Activated naive CD8-positive, alpha-beta T cell treated with anti-CD3 and anti-CD28 coated beads for 36 hours (primary cell): ENCODE measurements at regions not wholly inside any gene's neighbourhood (a gene's known extent, or its start where the extent isn't known, plus 50 kb on each side); places are given as distances from the start of the nearest gene placed in this dataset.

Experiments
- DNase-seq: peaks from one replicate; pipeline ENCODE4 v3.0.0; 2021
- H3K27ac Mint-ChIP-seq: one replicate; pipeline ENCODE4 v1.8.0; 2022; ENCODE audit warnings: mild to moderate bottlenecking, moderate library complexity, mixed read lengths
- H3K27me3 Mint-ChIP-seq: one replicate; pipeline ENCODE4 v1.8.0; 2022; ENCODE audit warnings: mild to moderate bottlenecking, mixed read lengths
- H3K36me3 Mint-ChIP-seq: one replicate; pipeline ENCODE4 v1.8.0; 2021; ENCODE audit warnings: mild to moderate bottlenecking, mixed read lengths
- H3K4me1 Mint-ChIP-seq: one replicate; pipeline ENCODE4 v1.8.0; 2021; ENCODE audit warnings: mixed read lengths
- H3K4me3 Mint-ChIP-seq: one replicate; pipeline ENCODE4 v1.8.0; 2022; ENCODE audit warnings: mild to moderate bottlenecking, moderate library complexity, mixed read lengths
- H3K9me3 Mint-ChIP-seq: one replicate; pipeline ENCODE4 v1.8.0; 2022; ENCODE audit warnings: mixed read lengths

- H3K4me3 Mint-ChIP-seq, result no peak overlapping the region
- H3K4me1 Mint-ChIP-seq, result no peaks in the 10 kb centered on the region
Measured at GRCh38 chr1:230543085-230543484, 99.2 kb upstream of the COG2 start.

GRCh38 chr1:230542681-230543080 is 99.6 kb upstream of the COG2 start:
- no peaks in the 10 kb centered on the region for H3K9me3 Mint-ChIP-seq
- no peak for DNase-seq
- H3K4me1 Mint-ChIP-seq, result no peaks in the 10 kb centered on the region
- peaks cover under 1% of the 10 kb centered on the region for H3K27me3 Mint-ChIP-seq
- H3K4me3 Mint-ChIP-seq, result no peak overlapping the region
- no peaks in the 10 kb centered on the region for H3K36me3 Mint-ChIP-seq
- no peak overlapping the region for H3K27ac Mint-ChIP-seq

More at GRCh38 chr1:230543085-230543484, 99.2 kb upstream of the COG2 start:
- Mint-ChIP-seq H3K36me3 (no peaks in the 10 kb centered on the region), H3K27me3 (no peaks in the 10 kb centered on the region), H3K9me3 (no peaks in the 10 kb centered on the region), H3K27ac (no peak overlapping the region)
- no peak for DNase-seq

- Mint-ChIP-seq H3K36me3 (no peaks in the 10 kb centered on the region), H3K4me1 (no peaks in the 10 kb centered on the region), H3K27me3 (peaks cover 6% of the 10 kb centered on the region), H3K27ac (no peak overlapping the region), H3K4me3 (no peak overlapping the region), H3K9me3 (no peaks in the 10 kb centered on the region)
- no peak for DNase-seq
Measured at GRCh38 chr1:230542054-230542453, 100.2 kb upstream of the COG2 start.

- no peaks in the 10 kb centered on the region for H3K4me1 Mint-ChIP-seq
- H3K36me3 Mint-ChIP-seq, result no peaks in the 10 kb centered on the region
- H3K9me3 Mint-ChIP-seq, result no peaks in the 10 kb centered on the region
- no peak overlapping the region for H3K4me3 Mint-ChIP-seq
- no peak overlapping the region for H3K27ac Mint-ChIP-seq
- no peak for DNase-seq
- peaks cover 7% of the 10 kb centered on the region for H3K27me3 Mint-ChIP-seq
Measured at GRCh38 chr1:230541306-230541705, 101.0 kb upstream of the COG2 start.

- H3K27me3 Mint-ChIP-seq, result peaks cover 13% of the 10 kb centered on the region
- no peaks in the 10 kb centered on the region for H3K36me3 Mint-ChIP-seq
- no peak overlapping the region for H3K4me3 Mint-ChIP-seq
- H3K27ac Mint-ChIP-seq, result no peak overlapping the region
- no peak for DNase-seq
- H3K9me3 Mint-ChIP-seq, result no peaks in the 10 kb centered on the region
- no peaks in the 10 kb centered on the region for H3K4me1 Mint-ChIP-seq
Measured at GRCh38 chr1:230540421-230541155, 101.7 kb upstream of the COG2 start.

- H3K4me1 Mint-ChIP-seq, result no peaks in the 10 kb centered on the region
- H3K27ac Mint-ChIP-seq, result no peak overlapping the region
- peaks cover 13% of the 10 kb centered on the region for H3K27me3 Mint-ChIP-seq
- H3K9me3 Mint-ChIP-seq, result peaks cover 7% of the 10 kb centered on the region
- no peak overlapping the region for H3K4me3 Mint-ChIP-seq
- H3K36me3 Mint-ChIP-seq, result no peaks in the 10 kb centered on the region
- DNase-seq, result no peak
Measured at GRCh38 chr1:230537456-230537855, 104.8 kb upstream of the COG2 start.

- no peak overlapping the region for H3K4me3 Mint-ChIP-seq
- H3K36me3 Mint-ChIP-seq, result no peaks in the 10 kb centered on the region
- H3K27ac Mint-ChIP-seq, result no peak overlapping the region
- no peaks in the 10 kb centered on the region for H3K4me1 Mint-ChIP-seq
- no peak for DNase-seq
- H3K27me3 Mint-ChIP-seq, result peaks cover 13% of the 10 kb centered on the region
- peaks cover 7% of the 10 kb centered on the region for H3K9me3 Mint-ChIP-seq
Measured at GRCh38 chr1:230536641-230537155, 105.6 kb upstream of the COG2 start.

- Mint-ChIP-seq H3K4me3 (no peak overlapping the region), H3K27ac (no peak overlapping the region), H3K4me1 (no peaks in the 10 kb centered on the region), H3K36me3 (no peaks in the 10 kb centered on the region), H3K27me3 (peaks cover 21% of the 10 kb centered on the region), H3K9me3 (peaks cover 10% of the 10 kb centered on the region)
- no peak for DNase-seq
Measured at GRCh38 chr1:230534224-230534623, 108.1 kb upstream of the COG2 start.

GRCh38 chr1:230531103-230531502 is 105.0 kb upstream of the PGBD5 start:
- no peak overlapping the region for H3K4me3 Mint-ChIP-seq

GRCh38 chr1:230519246-230519645 is 93.1 kb upstream of the PGBD5 start:
- Mint-ChIP-seq H3K9me3 (no peaks in the 10 kb centered on the region), H3K36me3 (no peaks in the 10 kb centered on the region), H3K27ac (no peak overlapping the region), H3K4me1 (no peaks in the 10 kb centered on the region), H3K27me3 (peaks cover 29% of the 10 kb centered on the region), H3K4me3 (no peak overlapping the region)
- DNase-seq, result no peak

More at GRCh38 chr1:230531103-230531502, 105.0 kb upstream of the PGBD5 start:
- DNase-seq, result no peak
- Mint-ChIP-seq H3K27me3 (peaks cover 26% of the 10 kb centered on the region), H3K4me1 (no peaks in the 10 kb centered on the region), H3K36me3 (no peaks in the 10 kb centered on the region), H3K27ac (no peak overlapping the region), H3K9me3 (peaks cover 11% of the 10 kb centered on the region)

- H3K9me3 Mint-ChIP-seq, result no peaks in the 10 kb centered on the region
- no peak overlapping the region for H3K27ac Mint-ChIP-seq
- DNase-seq, result no peak
- H3K36me3 Mint-ChIP-seq, result no peaks in the 10 kb centered on the region
- no peak overlapping the region for H3K4me3 Mint-ChIP-seq
- no peaks in the 10 kb centered on the region for H3K4me1 Mint-ChIP-seq
- H3K27me3 Mint-ChIP-seq, result peaks cover 22% of the 10 kb centered on the region
Measured at GRCh38 chr1:230518511-230518910, 92.4 kb upstream of the PGBD5 start.

GRCh38 chr1:230517786-230518185 is 91.7 kb upstream of the PGBD5 start:
- no peak for DNase-seq
- H3K4me1 Mint-ChIP-seq, result no peaks in the 10 kb centered on the region
- no peaks in the 10 kb centered on the region for H3K36me3 Mint-ChIP-seq
- no peaks in the 10 kb centered on the region for H3K9me3 Mint-ChIP-seq
- no peak overlapping the region for H3K27ac Mint-ChIP-seq
- no peak overlapping the region for H3K4me3 Mint-ChIP-seq
- H3K27me3 Mint-ChIP-seq, result peaks cover 18% of the 10 kb centered on the region

- no peaks in the 10 kb centered on the region for H3K9me3 Mint-ChIP-seq
- no peak for DNase-seq
- H3K4me3 Mint-ChIP-seq, result no peak overlapping the region
- no peak overlapping the region for H3K27ac Mint-ChIP-seq
- H3K36me3 Mint-ChIP-seq, result no peaks in the 10 kb centered on the region
- peaks cover 16% of the 10 kb centered on the region for H3K27me3 Mint-ChIP-seq
- no peaks in the 10 kb centered on the region for H3K4me1 Mint-ChIP-seq
Measured at GRCh38 chr1:230517326-230517725, 91.2 kb upstream of the PGBD5 start.

- H3K9me3 Mint-ChIP-seq, result no peaks in the 10 kb centered on the region
- no peak for DNase-seq
- no peak overlapping the region for H3K27ac Mint-ChIP-seq
- H3K4me3 Mint-ChIP-seq, result no peak overlapping the region
- H3K4me1 Mint-ChIP-seq, result no peaks in the 10 kb centered on the region
- H3K36me3 Mint-ChIP-seq, result no peaks in the 10 kb centered on the region
- H3K27me3 Mint-ChIP-seq, result peaks cover 15% of the 10 kb centered on the region
Measured at GRCh38 chr1:230516889-230517288, 90.8 kb upstream of the PGBD5 start.

GRCh38 chr1:230515451-230516145 is 89.5 kb upstream of the PGBD5 start:
- H3K4me3 Mint-ChIP-seq, result no peak overlapping the region
- DNase-seq, result no peak
- no peak overlapping the region for H3K27ac Mint-ChIP-seq
- peaks cover 15% of the 10 kb centered on the region for H3K27me3 Mint-ChIP-seq
- no peaks in the 10 kb centered on the region for H3K36me3 Mint-ChIP-seq
- no peaks in the 10 kb centered on the region for H3K9me3 Mint-ChIP-seq
- H3K4me1 Mint-ChIP-seq, result no peaks in the 10 kb centered on the region

GRCh38 chr1:230510496-230510895 is 84.4 kb upstream of the PGBD5 start:
- H3K4me3 Mint-ChIP-seq, result no peak overlapping the region
- DNase-seq, result no peak
- no peaks in the 10 kb centered on the region for H3K9me3 Mint-ChIP-seq
- no peaks in the 10 kb centered on the region for H3K36me3 Mint-ChIP-seq
- peaks cover 14% of the 10 kb centered on the region for H3K27me3 Mint-ChIP-seq
- no peak overlapping the region for H3K27ac Mint-ChIP-seq
- H3K4me1 Mint-ChIP-seq, result no peaks in the 10 kb centered on the region
